Endodermal cell (in vitro differentiated cells): ENCODE measurements at regions not wholly inside any gene's neighbourhood (a gene's known extent, or its start where the extent isn't known, plus 50 kb on each side); places are given as distances from the start of the nearest gene placed in this dataset.

ENCODE experiments used
- DNase-seq: peaks from one replicate; pipeline ENCODE4 v3.0.0-alpha.2; 2017
- H3K27ac ChIP-seq: 2 replicates; pipeline ENCODE4 v1.5.1; 2013; ENCODE audit warnings: mild to moderate bottlenecking, low read depth, low read length, moderate library complexity
- H3K27me3 ChIP-seq: 2 replicates; pipeline ENCODE4 v1.6.1; 2013; ENCODE audit warnings: mild to moderate bottlenecking, low read length, moderate library complexity; ENCODE audit not compliant: insufficient read depth, control insufficient read depth, poor library complexity, severe bottlenecking
- H3K36me3 ChIP-seq: 2 replicates; pipeline ENCODE4 v1.7.0; 2013; ENCODE audit warnings: mild to moderate bottlenecking, low read length, moderate library complexity; ENCODE audit not compliant: control insufficient read depth, insufficient read depth
- H3K4me1 ChIP-seq: one replicate; pipeline ENCODE4 v1.7.0; 2013; ENCODE audit warnings: low read length; ENCODE audit not compliant: control insufficient read depth, insufficient read depth
- H3K4me3 ChIP-seq: 2 replicates; pipeline ENCODE4 v1.5.1; 2013; ENCODE audit warnings: mild to moderate bottlenecking, low read length, moderate library complexity
- H3K9ac ChIP-seq: 2 replicates; pipeline ENCODE4 v1.6.1; 2013; ENCODE audit warnings: mild to moderate bottlenecking, low read length, moderate library complexity; ENCODE audit not compliant: poor library complexity, severe bottlenecking; ENCODE audit errors: extremely low read depth
- H3K9me3 ChIP-seq: 2 replicates; pipeline ENCODE4 v1.6.1; 2013; ENCODE audit warnings: mild to moderate bottlenecking, low read length, moderate library complexity; ENCODE audit not compliant: control insufficient read depth
- H3K27ac Mint-ChIP-seq: 2 replicates; pipeline ENCODE4 v1.8.0; 2020; ENCODE audit warnings: mixed read lengths
- H3K27me3 Mint-ChIP-seq: 2 replicates; pipeline ENCODE4 v1.8.0; 2021; ENCODE audit warnings: mild to moderate bottlenecking, mixed read lengths; ENCODE audit not compliant: insufficient read depth
- H3K36me3 Mint-ChIP-seq: 2 replicates; pipeline ENCODE4 v1.8.0; 2020; ENCODE audit warnings: low read depth, mixed read lengths
- H3K4me1 Mint-ChIP-seq: 2 replicates; pipeline ENCODE4 v1.8.0; 2020; ENCODE audit warnings: mixed read lengths
- H3K4me3 Mint-ChIP-seq: 2 replicates; pipeline ENCODE4 v1.8.0; 2020; ENCODE audit warnings: mild to moderate bottlenecking, moderate library complexity, mixed read lengths
- H3K9me3 Mint-ChIP-seq: 2 replicates; pipeline ENCODE4 v1.8.0; 2020; ENCODE audit warnings: mild to moderate bottlenecking, mixed read lengths
- CTCF ChIP-seq: fragments of 200-600 bp; sonication (generic); conservative IDR thresholded peaks from 2 replicates; pipeline ENCODE4 v1.5.0; 2021; ENCODE audit warnings: antibody characterized with exemption, mild to moderate bottlenecking
- WGBS, 2 experiments: methylation state at CpG; one replicate each; pipeline versions ENCODE4 v1.1.5 to v1.1.7; 2013; ENCODE audit warnings: missing lambda C conversion rate in 2 of 2, mixed read lengths in 1 of 2; ENCODE audit not compliant: insufficient coverage in 1 of 2, insufficient read length in 1 of 2; 5-methylcytosine and 5-hydroxymethylcytosine counted together

- DNase-seq = no peak
- Mint-ChIP-seq H3K27ac (no peak overlapping the region), H3K36me3 (no peaks in the 10 kb centered on the region), H3K9me3 (peaks cover 3% of the 10 kb centered on the region), H3K27me3 (no peaks in the 10 kb centered on the region), H3K4me1 (peaks cover 9% of the 10 kb centered on the region), H3K4me3 (no peak overlapping the region)
- 94 to 100% methylated on average over 1 of the region's 1 CpG for WGBS, 2 experiments
- H3K27me3 ChIP-seq = no peaks in the 10 kb centered on the region
- H3K4me3 ChIP-seq = no peak overlapping the region
- H3K9me3 ChIP-seq = peaks cover 8% of the 10 kb centered on the region
- no peak overlapping the region for H3K9ac ChIP-seq
- no peaks in the 10 kb centered on the region for H3K36me3 ChIP-seq
- H3K27ac ChIP-seq = no peak overlapping the region
- TF ChIP-seq CTCF = no peak
- peaks cover 2% of the 10 kb centered on the region for H3K4me1 ChIP-seq
These were observed 191.7 kb upstream of the KLF6 start for GRCh38 chr10:3976718-3977117.

GRCh38 chr10:3976171-3976570, 191.2 kb upstream of the KLF6 start:
- Mint-ChIP-seq H3K36me3 (no peaks in the 10 kb centered on the region), H3K4me3 (no peak overlapping the region), H3K9me3 (peaks cover 3% of the 10 kb centered on the region), H3K27me3 (no peaks in the 10 kb centered on the region), H3K4me1 (peaks cover 9% of the 10 kb centered on the region), H3K27ac (no peak overlapping the region)
- H3K9me3 ChIP-seq = peaks cover 8% of the 10 kb centered on the region
- no peak overlapping the region for H3K9ac ChIP-seq
- H3K27ac ChIP-seq = no peak overlapping the region
- H3K4me1 ChIP-seq = no peaks in the 10 kb centered on the region
- DNase-seq = no peak
- H3K36me3 ChIP-seq = no peaks in the 10 kb centered on the region
- H3K27me3 ChIP-seq = no peaks in the 10 kb centered on the region
- TF ChIP-seq CTCF = no peak
- H3K4me3 ChIP-seq = no peak overlapping the region
- 80 to 100% methylated on average over 1 to 3 of the region's 3 CpGs for WGBS, 2 experiments

GRCh38 chr10:3975016-3975415, 190.0 kb upstream of the KLF6 start:
- H3K4me1 ChIP-seq = no peaks in the 10 kb centered on the region
- H3K4me1 Mint-ChIP-seq = peaks cover 9% of the 10 kb centered on the region
- H3K36me3 ChIP-seq = no peaks in the 10 kb centered on the region
- no peak overlapping the region for H3K9ac ChIP-seq
- 89 to 95% methylated on average over 7 to 9 of the region's 9 CpGs for WGBS, 2 experiments
- no peaks in the 10 kb centered on the region for H3K27me3 Mint-ChIP-seq
- H3K27ac Mint-ChIP-seq = peak overlapping the region; percentile 7
- no peaks in the 10 kb centered on the region for H3K36me3 Mint-ChIP-seq
- H3K27ac ChIP-seq = no peak overlapping the region
- H3K27me3 ChIP-seq = no peaks in the 10 kb centered on the region
- peaks cover 3% of the 10 kb centered on the region for H3K9me3 Mint-ChIP-seq
- DNase-seq = no peak
- peaks cover 8% of the 10 kb centered on the region for H3K9me3 ChIP-seq
- no peak for TF ChIP-seq CTCF
- H3K4me3 ChIP-seq = no peak overlapping the region
- H3K4me3 Mint-ChIP-seq = no peak overlapping the region
